IMR-90 (cell line): ENCODE measurements at regions not wholly inside any gene's neighbourhood (a gene's known extent, or its start where the extent isn't known, plus 50 kb on each side); places are given as distances from the start of the nearest gene placed in this dataset.

ENCODE experiments used
- ATAC-seq: fragments of 200-7000 bp; cut with Tn5 transposase; 2 replicates; pipeline ENCODE4 v1.9.1; 2020; ENCODE audit warnings: low read depth, mild to moderate bottlenecking, moderate library complexity
- BruUV-seq: library from RNA; stranded (reverse); fragments of 400-500 nt; replicated peaks from 2 replicates; lab custom pipeline; 2021; lab: Mats Ljungman, UMichigan
- CTCF ChIA-PET: fragments of 300-600 bp; formaldehyde crosslinking; extraction: SDS; loops from one replicate; lab custom pipeline; 2021; ENCODE audit warnings: antibody characterized with exemption; lab: Yijun Ruan, JAX
- POLR2A ChIA-PET: fragments of 300-600 bp; sonication (Branson Sonifier 250); formaldehyde crosslinking; loops from one replicate; lab custom pipeline; 2022; ENCODE audit warnings: antibody characterized with exemption; ENCODE audit not compliant: unreplicated experiment; lab: Charles Lee
- DNase-seq: peaks from one replicate; pipeline ENCODE4 v3.0.0; 2013
- H2AFZ ChIP-seq: replicated peaks from 2 replicates; pipeline ENCODE3; 2013; ENCODE audit warnings: low read length, mild to moderate bottlenecking; ENCODE audit not compliant: poor library complexity
- H2AK5ac ChIP-seq: 2 replicates; pipeline ENCODE4 v1.6.1; 2013; ENCODE audit warnings: low read depth, low read length, inconsistent platforms
- H2AK9ac ChIP-seq: replicated peaks from 2 replicates; pipeline ENCODE3; 2013; ENCODE audit warnings: mild to moderate bottlenecking, low read depth, low read length, moderate library complexity; ENCODE audit not compliant: poor library complexity
- H2BK120ac ChIP-seq: 2 replicates; pipeline ENCODE4 v1.6.1; 2013; ENCODE audit warnings: low read depth, low read length, inconsistent platforms
- H2BK15ac ChIP-seq: 3 replicates; pipeline ENCODE4 v1.6.1; 2013; ENCODE audit warnings: low read depth, low read length, inconsistent platforms
- H2BK20ac ChIP-seq: 2 replicates; pipeline ENCODE4 v1.6.1; 2013; ENCODE audit warnings: low read depth, mild to moderate bottlenecking, inconsistent platforms, low read length, moderate library complexity
- H2BK5ac ChIP-seq: 2 replicates; pipeline ENCODE4 v1.6.1; 2013; ENCODE audit warnings: mild to moderate bottlenecking, low read depth, low read length, inconsistent platforms; ENCODE audit not compliant: poor library complexity, severe bottlenecking
- H3K14ac ChIP-seq: replicated peaks from 2 replicates; pipeline ENCODE4 v1.6.1; 2013; ENCODE audit warnings: low read depth, low read length, inconsistent platforms
- H3K18ac ChIP-seq: 2 replicates; pipeline ENCODE4 v1.6.1; 2013; ENCODE audit warnings: low read depth, low read length, control low read depth
- H3K23ac ChIP-seq: 2 replicates; pipeline ENCODE4 v1.6.1; 2013; ENCODE audit warnings: low read depth, low read length, inconsistent platforms
- H3K27ac ChIP-seq: 2 replicates; pipeline ENCODE4 v1.5.1; 2013; ENCODE audit warnings: mild to moderate bottlenecking, control low read depth, low read length; ENCODE audit not compliant: insufficient read depth
- H3K27me3 ChIP-seq: 2 replicates; pipeline ENCODE4 v1.6.1; 2013; ENCODE audit warnings: low read length; ENCODE audit not compliant: control insufficient read depth, insufficient read depth
- H3K36me3 ChIP-seq: 2 replicates; pipeline ENCODE4 v1.6.1; 2013; ENCODE audit warnings: low read length, mixed read lengths; ENCODE audit not compliant: control insufficient read depth, insufficient read depth
- H3K4ac ChIP-seq: 2 replicates; pipeline ENCODE4 v1.6.1; 2013; ENCODE audit warnings: low read depth, low read length, inconsistent platforms
- H3K4me1 ChIP-seq: 2 replicates; pipeline ENCODE4 v1.6.1; 2013; ENCODE audit warnings: low read length, mixed read lengths; ENCODE audit not compliant: control insufficient read depth, insufficient read depth
- H3K4me2 ChIP-seq: 2 replicates; pipeline ENCODE4 v1.6.1; 2013; ENCODE audit warnings: low read depth, mild to moderate bottlenecking, control low read depth, low read length, moderate library complexity
- H3K4me3 ChIP-seq: 2 replicates; pipeline ENCODE4 v1.5.1; 2013; ENCODE audit warnings: low read depth, mild to moderate bottlenecking, control low read depth, low read length, moderate library complexity; ENCODE audit not compliant: insufficient read depth
- H3K56ac ChIP-seq: 2 replicates; pipeline ENCODE4 v1.6.1; 2013; ENCODE audit warnings: low read length, inconsistent platforms; ENCODE audit not compliant: insufficient read depth; ENCODE audit errors: extremely low read depth
- H3K79me1 ChIP-seq, 2 experiments: 2 replicates each; pipeline ENCODE4 v1.6.1; 2013; ENCODE audit warnings: low read length in 2 of 2, inconsistent platforms in 1 of 2, low read depth in 1 of 2
- H3K9ac ChIP-seq: 2 replicates; pipeline ENCODE4 v1.6.1; 2013; ENCODE audit warnings: low read depth, low read length, control low read depth
- H3K9me1 ChIP-seq: 2 replicates; pipeline ENCODE4 v1.6.1; 2013; ENCODE audit warnings: low read length, inconsistent platforms; ENCODE audit not compliant: insufficient read depth
- H3K9me3 ChIP-seq: 2 replicates; pipeline ENCODE4 v1.6.1; 2013; ENCODE audit warnings: low read length; ENCODE audit not compliant: control insufficient read depth, insufficient read depth
- H4K20me1 ChIP-seq: 2 replicates; pipeline ENCODE4 v1.6.1; 2013; ENCODE audit warnings: low read length, inconsistent platforms; ENCODE audit not compliant: insufficient read depth
- H4K5ac ChIP-seq: 2 replicates; pipeline ENCODE4 v1.6.1; 2013; ENCODE audit warnings: mild to moderate bottlenecking, low read depth, low read length, control low read depth
- H4K8ac ChIP-seq, 2 experiments: 2 replicates each; pipeline ENCODE4 v1.6.1; 2013; ENCODE audit warnings: low read depth in 2 of 2, low read length in 2 of 2, control low read depth in 1 of 2, inconsistent platforms in 1 of 2
- H4K91ac ChIP-seq: 2 replicates; pipeline ENCODE4 v1.6.1; 2013; ENCODE audit warnings: low read depth, low read length, inconsistent platforms; ENCODE audit not compliant: insufficient read depth
- BHLHE40 ChIP-seq: fragments of 150-350 bp; IDR thresholded peaks from 2 replicates; pipeline ENCODE4 v1.6.1; 2016; ENCODE audit warnings: mild to moderate bottlenecking, low read depth, low read length
- CEBPB ChIP-seq: IDR thresholded peaks from 2 replicates; pipeline ENCODE4 v1.6.1; 2012; ENCODE audit warnings: low read depth, low read length, improper control_type of control experiment
- MAZ ChIP-seq: IDR thresholded peaks from 2 replicates; pipeline ENCODE4 v1.6.1; 2012; ENCODE audit warnings: low read depth, mild to moderate bottlenecking, low read length, improper control_type of control experiment, moderate library complexity, borderline replicate concordance
- WGBS, 2 experiments: methylation state at CpG; one replicate each; pipeline versions ENCODE4 v1.1.5 to v1.1.7; 2013; ENCODE audit warnings: missing lambda C conversion rate in 2 of 2; ENCODE audit not compliant: insufficient read length in 1 of 2; ENCODE audit errors: extremely low coverage in 2 of 2; 5-methylcytosine and 5-hydroxymethylcytosine counted together
- dilution Hi-C: fragments of 300-500 bp; cut with HindIII; formaldehyde crosslinking; loops from one replicate; pipeline ENCODE4 v1.14.3; 2018; ENCODE audit warnings: low sequenced_read_pairs; ENCODE audit not compliant: unreplicated experiment
- in situ Hi-C: fragments of 300-500 bp; cut with MboI; formaldehyde crosslinking; loops from 3 replicates; pipeline ENCODE4 v1.14.3; 2019; ENCODE audit warnings: low sequenced_read_pairs, inconsistent platforms, mixed read lengths
- intact Hi-C: fragments of 100-400 bp; cut with micrococcal nuclease; formaldehyde crosslinking; loops from 2 replicates; pipeline ENCODE4 v1.10.0; 2022

GRCh38 chr6:141337191-141337590 lies 795.5 kb upstream of the GJE1 start:
- CTCF ChIA-PET, result no interaction called here
- no peak overlapping the region for H4K8ac ChIP-seq
- intact Hi-C loops (no loop called here), dilution Hi-C loops (no loop called here), in situ Hi-C loops (no loop called here)
- no CpG with 5 or more reads among the region's 2 CpGs for WGBS, 2 experiments
- H3K36me3 ChIP-seq, result no peaks in the 10 kb centered on the region
- no peak overlapping the region for H3K27ac ChIP-seq
- no peak overlapping the region for H2BK15ac ChIP-seq
- no peaks in the 10 kb centered on the region for H3K27me3 ChIP-seq
- H2BK120ac ChIP-seq, result no peak overlapping the region
- DNase-seq (no peak), ATAC-seq (no peak)
- no peaks in the 10 kb centered on the region for H3K4me1 ChIP-seq
- H3K9me3 ChIP-seq, result no peaks in the 10 kb centered on the region
- H3K4ac ChIP-seq, result no peak overlapping the region
- POLR2A ChIA-PET, result no interaction called here
- no TSS peak for BruUV-seq
- no peak overlapping the region for H4K5ac ChIP-seq
- H3K23ac ChIP-seq, result no peak overlapping the region
- no peak overlapping the region for H2AK5ac ChIP-seq
- no peak overlapping the region for H3K18ac ChIP-seq
- H3K9ac ChIP-seq, result no peak overlapping the region
- H3K56ac ChIP-seq, result no peak overlapping the region
- H2BK20ac ChIP-seq, result no peak overlapping the region
- H4K20me1 ChIP-seq, result no peaks in the 10 kb centered on the region
- H2AFZ ChIP-seq, result no peak overlapping the region
- no peak overlapping the region for H3K4me3 ChIP-seq
- H4K91ac ChIP-seq, result no peak overlapping the region
- no peak overlapping the region for H2AK9ac ChIP-seq
- no peak overlapping the region for H3K4me2 ChIP-seq
- no peaks in the 10 kb centered on the region for H3K9me1 ChIP-seq
- H3K14ac ChIP-seq, result no peak overlapping the region
- H3K79me1 ChIP-seq, result no peaks in the 10 kb centered on the region
- TF ChIP-seq CEBPB, result no peak
- TF ChIP-seq MAZ, result no peak
- no peak for TF ChIP-seq BHLHE40
- no peak overlapping the region for H2BK5ac ChIP-seq
